Uterus (tissue), 2 donors: ENCODE measurements at regions not wholly inside any gene's neighbourhood (a gene's known extent, or its start where the extent isn't known, plus 50 kb on each side); places are given as distances from the start of the nearest gene placed in this dataset.

Source experiments
- CTCF ChIP-seq, 4 experiments: fragments of 200-600 bp in 2 of 4; fragments of 450-650 bp in 2 of 4; sonication (generic) in 2 of 4; IDR thresholded peaks; one replicate each; pipeline ENCODE4 v1.5.1; 2016 to 2019; ENCODE audit warnings: antibody characterized with exemption in 4 of 4, mild to moderate bottlenecking in 2 of 4, moderate library complexity in 1 of 4
- POLR2A ChIP-seq, 2 donors: fragments of 450-650 bp; IDR thresholded peaks; one replicate each; pipeline ENCODE4 v1.6.1; 2016; ENCODE audit warnings: antibody characterized with exemption in 2 of 2, mild to moderate bottlenecking in 1 of 2, moderate library complexity in 1 of 2

- no peak for TF ChIP-seq CTCF (IDR thresholded peaks at IDR 0.05)
- TF ChIP-seq POLR2A (IDR thresholded peaks at IDR 0.05) = no peak
Measured at GRCh38 chr1:29414086-29414485, 177.8 kb downstream of the PTPRU start.
